ENCODE measurements at regions not wholly inside any gene's neighbourhood (a gene's known extent, or its start where the extent isn't known, plus 50 kb on each side); places are given as distances from the start of the nearest gene placed in this dataset.

GRCh38 chr10:85152496-85152895, 824.1 kb downstream of the CCSER2 start:
- in situ Hi-C loops (cut with MboI; ENCODE audit: low pct_ligation_motif_present in 1 of 4, low pct_unique_long_range_greater_than_20kb in 1 of 4, low sequenced_read_pairs in 3 of 4) (no loop called here), intact Hi-C loops (cut with DNase I; ENCODE audit: low total_unique reads) (no loop called here)
- no peak overlapping the region for H3K27ac ChIP-seq
- H3K4me1 ChIP-seq = peaks cover 0 to 8% (median 0%) of the 10 kb centered on the region in 4 donors
- no peaks in the 10 kb centered on the region for H3K36me3 ChIP-seq
- DNase-seq = no peak
- 26 to 35% methylated on average over 2 to 3 of the region's 3 CpGs for WGBS, 2 donors (ENCODE audit: low coverage in 1 of 2)
- no peak overlapping the region for H3K4me3 ChIP-seq
- no peaks in the 10 kb centered on the region for H3K9me3 ChIP-seq
- H3K27me3 ChIP-seq = no peaks in the 10 kb centered on the region
- no peak for TF ChIP-seq CTCF (IDR thresholded peaks at IDR 0.05)
- TF ChIP-seq EP300 (IDR thresholded peaks at IDR 0.05; ENCODE audit: low read depth) = no peak

GRCh38 chr10:85152911-85153310, 824.5 kb downstream of the CCSER2 start:
- TF ChIP-seq POLR2A (IDR thresholded peaks at IDR 0.05) (no peak), EP300 (IDR thresholded peaks at IDR 0.05; ENCODE audit: low read depth) (no peak), CTCF (IDR thresholded peaks at IDR 0.05) (no peak), POLR2AphosphoS5 (IDR thresholded peaks at IDR 0.05) (no peak)
- Histone ChIP-seq H3K9me3 (no peaks in the 10 kb centered on the region), H3K36me3 (no peaks in the 10 kb centered on the region), H3K27me3 (no peaks in the 10 kb centered on the region), H3K4me1 (peaks cover 0 to 8% (median 0%) of the 10 kb centered on the region in 4 donors), H3K4me3 (no peak overlapping the region), H3K27ac (no peak overlapping the region)
- no peak for DNase-seq
- 41 to 60% methylated on average over 1 of the region's 1 CpG for WGBS, 2 donors (ENCODE audit: low coverage in 1 of 2)
- intact Hi-C loops (cut with DNase I; ENCODE audit: low total_unique reads) (no loop called here), in situ Hi-C loops (cut with MboI; ENCODE audit: low pct_ligation_motif_present in 1 of 4, low pct_unique_long_range_greater_than_20kb in 1 of 4, low sequenced_read_pairs in 3 of 4) (no loop called here)

DNA sequence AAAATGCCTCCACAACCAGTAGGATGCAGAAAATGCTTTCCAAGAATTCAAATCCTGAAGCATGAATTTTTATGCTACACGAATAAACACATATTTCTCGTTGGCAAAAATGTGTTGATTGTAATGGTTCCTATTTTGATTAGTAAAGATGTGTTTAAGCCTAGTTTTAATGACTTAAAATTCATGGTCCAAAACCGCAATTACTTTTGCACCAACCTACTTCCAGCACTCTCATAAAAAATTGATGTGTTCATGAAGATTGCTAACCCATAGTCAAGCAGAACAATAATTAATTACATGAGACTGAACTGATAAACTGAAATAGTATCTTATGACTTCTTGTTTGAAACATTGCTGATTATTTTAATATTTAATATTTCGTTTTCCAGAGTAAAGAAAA, 828.8 kb downstream of the CCSER2 start:
- TF ChIP-seq POLR2AphosphoS5 (IDR thresholded peaks at IDR 0.05) (no peak), CTCF (IDR thresholded peaks at IDR 0.05) (no peak), POLR2A (IDR thresholded peaks at IDR 0.05) (no peak), EP300 (IDR thresholded peaks at IDR 0.05; ENCODE audit: low read depth) (no peak)
- H3K27ac ChIP-seq = no peak overlapping the region
- H3K4me3 ChIP-seq = no peak overlapping the region
- no peaks in the 10 kb centered on the region for H3K4me1 ChIP-seq
- 68 to 78% methylated on average over 4 of the region's 4 CpGs for WGBS, 2 donors (ENCODE audit: low coverage in 1 of 2)
- H3K27me3 ChIP-seq = no peaks in the 10 kb centered on the region
- in situ Hi-C loops (cut with MboI; ENCODE audit: low pct_ligation_motif_present in 1 of 4, low pct_unique_long_range_greater_than_20kb in 1 of 4, low sequenced_read_pairs in 3 of 4) (no loop called here), intact Hi-C loops (cut with DNase I; ENCODE audit: low total_unique reads) (no loop called here)
- H3K9me3 ChIP-seq = no peaks in the 10 kb centered on the region
- DNase-seq = no peak
- H3K36me3 ChIP-seq = no peaks in the 10 kb centered on the region

GRCh38 chr10:85168243-85168642, 839.9 kb downstream of the CCSER2 start:
- no peaks in the 10 kb centered on the region for H3K36me3 ChIP-seq
- WGBS, 2 donors (ENCODE audit: low coverage in 1 of 2) = 44 to 47% methylated on average over 6 of the region's 6 CpGs
- H3K9me3 ChIP-seq = no peaks in the 10 kb centered on the region
- in situ Hi-C loops (cut with MboI; ENCODE audit: low pct_ligation_motif_present in 1 of 4, low pct_unique_long_range_greater_than_20kb in 1 of 4, low sequenced_read_pairs in 3 of 4) (no loop called here), intact Hi-C loops (cut with DNase I; ENCODE audit: low total_unique reads) (no loop called here)
- DNase-seq = no peak
- H3K27ac ChIP-seq = no peak overlapping the region
- H3K27me3 ChIP-seq = no peaks in the 10 kb centered on the region
- no peaks in the 10 kb centered on the region for H3K4me1 ChIP-seq
- H3K4me3 ChIP-seq = no peak overlapping the region
- TF ChIP-seq POLR2A (IDR thresholded peaks at IDR 0.05) (no peak), CTCF (IDR thresholded peaks at IDR 0.05) (no peak), EP300 (IDR thresholded peaks at IDR 0.05; ENCODE audit: low read depth) (no peak), POLR2AphosphoS5 (IDR thresholded peaks at IDR 0.05) (no peak)

All from transverse colon (tissue), 4 donors.